ENCODE measurements at regions not wholly inside any gene's neighbourhood (a gene's known extent, or its start where the extent isn't known, plus 50 kb on each side); places are given as distances from the start of the nearest gene placed in this dataset.

DNA sequence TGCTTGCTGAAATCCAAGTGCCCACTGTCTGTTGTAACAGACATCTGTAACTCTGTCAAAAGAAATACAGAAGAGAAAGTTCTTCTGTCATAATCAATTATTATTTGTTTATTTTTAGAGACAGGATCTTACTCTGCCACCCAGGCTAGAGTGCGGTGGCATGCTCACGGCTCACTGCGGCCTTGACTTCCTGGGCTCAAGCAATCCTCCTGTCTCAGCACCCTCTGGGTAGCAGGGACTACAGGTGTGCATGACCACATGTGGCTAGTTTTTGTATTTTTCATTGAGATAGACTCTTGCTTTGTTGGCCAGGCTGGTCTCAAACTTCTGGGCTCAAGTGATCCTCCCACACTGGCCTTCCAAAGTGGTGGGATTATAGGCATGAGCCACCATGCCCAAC, 177.6 kb upstream of the SETMAR start:
- TF ChIP-seq, protein P1, sequence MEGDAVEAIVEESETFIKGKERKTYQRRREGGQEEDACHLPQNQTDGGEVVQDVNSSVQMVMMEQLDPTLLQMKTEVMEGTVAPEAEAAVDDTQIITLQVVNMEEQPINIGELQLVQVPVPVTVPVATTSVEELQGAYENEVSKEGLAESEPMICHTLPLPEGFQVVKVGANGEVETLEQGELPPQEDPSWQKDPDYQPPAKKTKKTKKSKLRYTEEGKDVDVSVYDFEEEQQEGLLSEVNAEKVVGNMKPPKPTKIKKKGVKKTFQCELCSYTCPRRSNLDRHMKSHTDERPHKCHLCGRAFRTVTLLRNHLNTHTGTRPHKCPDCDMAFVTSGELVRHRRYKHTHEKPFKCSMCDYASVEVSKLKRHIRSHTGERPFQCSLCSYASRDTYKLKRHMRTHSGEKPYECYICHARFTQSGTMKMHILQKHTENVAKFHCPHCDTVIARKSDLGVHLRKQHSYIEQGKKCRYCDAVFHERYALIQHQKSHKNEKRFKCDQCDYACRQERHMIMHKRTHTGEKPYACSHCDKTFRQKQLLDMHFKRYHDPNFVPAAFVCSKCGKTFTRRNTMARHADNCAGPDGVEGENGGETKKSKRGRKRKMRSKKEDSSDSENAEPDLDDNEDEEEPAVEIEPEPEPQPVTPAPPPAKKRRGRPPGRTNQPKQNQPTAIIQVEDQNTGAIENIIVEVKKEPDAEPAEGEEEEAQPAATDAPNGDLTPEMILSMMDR (IDR thresholded peaks at IDR 0.05; ENCODE audit: extremely low read depth in 1 of 2, insufficient read depth in 1 of 2, low read depth in 1 of 2, low read length in 2 of 2): no peak
- no peak for TF ChIP-seq POLR2A (IDR thresholded peaks at IDR 0.05; ENCODE audit: low read depth, low read length)
- no peak for TF ChIP-seq POLR2AphosphoS5 (IDR thresholded peaks at IDR 0.05; ENCODE audit: insufficient read depth, low read depth, low read length)
